ENCODE measurements at regions not wholly inside any gene's neighbourhood (a gene's known extent, or its start where the extent isn't known, plus 50 kb on each side); places are given as distances from the start of the nearest gene placed in this dataset.

DNA sequence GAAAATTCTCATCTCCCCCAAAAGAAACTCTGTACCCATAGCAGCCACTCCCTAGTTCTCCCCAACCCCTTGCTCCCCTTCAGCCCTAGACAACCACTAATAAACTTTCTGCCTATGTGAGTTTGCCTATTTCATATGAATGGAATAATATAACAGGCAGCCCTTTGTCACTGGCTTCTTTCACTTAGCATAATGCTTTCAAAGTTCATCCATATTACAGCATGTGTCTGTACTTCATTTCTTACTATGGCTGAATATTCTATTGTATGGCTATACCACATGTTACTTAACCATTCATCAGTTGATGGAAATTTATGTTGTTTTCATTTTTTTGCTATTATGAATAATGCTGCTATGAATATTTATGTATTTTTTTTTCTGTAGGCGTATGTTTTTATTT lies 442.9 kb downstream of the SLC4A3 start:
- TF ChIP-seq, protein P1, sequence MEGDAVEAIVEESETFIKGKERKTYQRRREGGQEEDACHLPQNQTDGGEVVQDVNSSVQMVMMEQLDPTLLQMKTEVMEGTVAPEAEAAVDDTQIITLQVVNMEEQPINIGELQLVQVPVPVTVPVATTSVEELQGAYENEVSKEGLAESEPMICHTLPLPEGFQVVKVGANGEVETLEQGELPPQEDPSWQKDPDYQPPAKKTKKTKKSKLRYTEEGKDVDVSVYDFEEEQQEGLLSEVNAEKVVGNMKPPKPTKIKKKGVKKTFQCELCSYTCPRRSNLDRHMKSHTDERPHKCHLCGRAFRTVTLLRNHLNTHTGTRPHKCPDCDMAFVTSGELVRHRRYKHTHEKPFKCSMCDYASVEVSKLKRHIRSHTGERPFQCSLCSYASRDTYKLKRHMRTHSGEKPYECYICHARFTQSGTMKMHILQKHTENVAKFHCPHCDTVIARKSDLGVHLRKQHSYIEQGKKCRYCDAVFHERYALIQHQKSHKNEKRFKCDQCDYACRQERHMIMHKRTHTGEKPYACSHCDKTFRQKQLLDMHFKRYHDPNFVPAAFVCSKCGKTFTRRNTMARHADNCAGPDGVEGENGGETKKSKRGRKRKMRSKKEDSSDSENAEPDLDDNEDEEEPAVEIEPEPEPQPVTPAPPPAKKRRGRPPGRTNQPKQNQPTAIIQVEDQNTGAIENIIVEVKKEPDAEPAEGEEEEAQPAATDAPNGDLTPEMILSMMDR (IDR thresholded peaks at IDR 0.05; ENCODE audit: insufficient read depth, low read depth, low read length) = no peak
- no peak for TF ChIP-seq EZH2 (IDR thresholded peaks at IDR 0.05; ENCODE audit: insufficient read depth, low read length)
